ENCODE measurements at regions not wholly inside any gene's neighbourhood (a gene's known extent, or its start where the extent isn't known, plus 50 kb on each side); places are given as distances from the start of the nearest gene placed in this dataset.

- POLR2A ChIA-PET = no interaction called here
These were observed 264.0 kb upstream of the DPH6 start for GRCh38 chr15:35810007-35810406.

More at GRCh38 chr15:35810007-35810406, 264.0 kb upstream of the DPH6 start:
- H3K36me3 ChIP-seq (ENCODE audit: control insufficient read depth in 1 of 2, insufficient read depth in 2 of 2, low read length in 2 of 2) = no peaks in the 10 kb centered on the region
- no peak overlapping the region for H3K4me3 ChIP-seq (replicated peaks in 1 of 2; ENCODE audit: low read depth in 1 of 2, low read length in 2 of 2)
- no peaks in the 10 kb centered on the region for H4K20me1 ChIP-seq (ENCODE audit: insufficient read depth)
- H3K79me2 ChIP-seq (ENCODE audit: insufficient read depth, low read length) = no peaks in the 10 kb centered on the region
- no peak for DNase-seq (ENCODE audit: low read depth, low spot score)
- no peaks in the 10 kb centered on the region for H3K9me2 ChIP-seq (ENCODE audit: insufficient read depth)
- no peak overlapping the region for H3K9ac ChIP-seq (ENCODE audit: low read length)
- no peak for ATAC-seq
- H3K4me1 ChIP-seq (ENCODE audit: control insufficient read depth in 1 of 2, insufficient read depth in 2 of 2, low read length in 2 of 2) = no peaks in the 10 kb centered on the region
- no TSS peak for BruUV-seq (replicated peaks)
- H3K27me3 ChIP-seq (ENCODE audit: insufficient read depth, low read length) = no peaks in the 10 kb centered on the region
- H3K27ac ChIP-seq (ENCODE audit: low read depth, low read length) = no peak overlapping the region
- RAD21 ChIA-PET (ENCODE audit: low non-redundant PET in 1 of 2, low total read pairs in 2 of 2, uncharacterized antibody in 2 of 2, unreplicated experiment in 2 of 2) = no interaction called here
- no peak for TF ChIP-seq CTCF (IDR thresholded peaks at IDR 0.05 in 2 of 3, conservative IDR thresholded peaks at IDR 0.05 in 1 of 3; ENCODE audit: borderline replicate concordance in 1 of 3, insufficient read depth in 1 of 3, low read depth in 2 of 3, low read length in 2 of 3)
- TF ChIP-seq SP1 (IDR thresholded peaks at IDR 0.05; ENCODE audit: low read depth) = no peak
- TF ChIP-seq ZFX (IDR thresholded peaks at IDR 0.05) = no peak
- TF ChIP-seq SRF (IDR thresholded peaks at IDR 0.05; ENCODE audit: low read depth) = no peak
- TF ChIP-seq YY1 (IDR thresholded peaks at IDR 0.05; ENCODE audit: extremely low read depth, insufficient replicate concordance, low read depth, low read length) = no peak
- no peak for TF ChIP-seq SIN3A (IDR thresholded peaks at IDR 0.05; ENCODE audit: low read depth)
- no peak for TF ChIP-seq ZBTB33 (IDR thresholded peaks at IDR 0.05; ENCODE audit: extremely low read depth, insufficient replicate concordance, low read length)
- TF ChIP-seq ZNF274 (IDR thresholded peaks at IDR 0.05; ENCODE audit: low read depth, low read length) = no peak
- TF ChIP-seq CBX3 (IDR thresholded peaks at IDR 0.05; ENCODE audit: low read depth) = no peak
- TF ChIP-seq EGR1 (IDR thresholded peaks at IDR 0.05; ENCODE audit: low read depth) = no peak
- CTCF ChIA-PET = no interaction called here
- no peak overlapping the region for H3K4me2 ChIP-seq (ENCODE audit: low read length)
- intact Hi-C loops (cut with micrococcal nuclease) = no loop called here
- no peak overlapping the region for H2AFZ ChIP-seq (ENCODE audit: low read depth, low read length, poor library complexity, severe bottlenecking)
- no peaks in the 10 kb centered on the region for H3K9me3 ChIP-seq (ENCODE audit: control insufficient read depth in 1 of 2, insufficient read depth in 1 of 2, low read depth in 1 of 2, low read length in 2 of 2)

All from HCT116 (cell line).